GM18858 (cell line): ENCODE measurements at regions not wholly inside any gene's neighbourhood (a gene's known extent, or its start where the extent isn't known, plus 50 kb on each side); places are given as distances from the start of the nearest gene placed in this dataset.

Experiments
- ATAC-seq: cut with Tn5 transposase; IDR thresholded peaks from one replicate; pipeline ENCODE4 v1.9.1; 2021; ENCODE audit not compliant: unreplicated experiment

DNA sequence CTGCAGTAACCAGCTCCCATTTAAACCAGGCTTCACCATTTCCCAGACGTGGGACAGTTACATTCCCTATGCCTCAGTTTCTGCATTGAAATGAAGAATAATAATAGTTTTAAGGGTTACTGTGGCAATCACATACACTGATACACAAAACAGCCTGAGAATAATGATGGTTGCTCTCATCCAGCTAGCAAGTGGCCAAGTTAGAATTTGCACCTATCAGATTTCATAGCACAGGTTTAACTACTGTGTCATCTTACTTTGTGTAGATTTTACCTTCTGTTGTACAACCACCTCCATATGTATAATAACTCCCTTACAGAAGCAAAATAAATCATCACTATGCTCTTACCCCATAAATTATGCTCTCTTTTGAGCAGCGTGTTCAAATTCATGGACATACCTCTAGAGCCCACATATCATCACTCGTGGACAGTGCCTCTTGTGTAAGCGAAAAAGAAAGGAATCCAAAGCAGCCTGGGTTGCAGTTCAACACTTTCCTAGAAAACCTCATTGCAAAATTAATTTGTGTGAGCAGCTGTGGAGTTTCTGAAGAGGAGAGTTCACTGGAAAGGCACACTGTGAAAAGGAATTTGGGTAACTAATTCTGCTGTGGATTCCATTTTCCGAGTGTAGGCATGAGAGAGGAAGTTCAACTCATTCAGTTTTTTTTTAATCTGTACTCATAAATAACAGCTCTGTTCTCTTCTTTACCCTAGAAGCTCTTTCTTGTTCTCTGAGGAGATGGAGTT is 492.5 kb downstream of the ARL4A start:
- ATAC-seq = no peak

DNA sequence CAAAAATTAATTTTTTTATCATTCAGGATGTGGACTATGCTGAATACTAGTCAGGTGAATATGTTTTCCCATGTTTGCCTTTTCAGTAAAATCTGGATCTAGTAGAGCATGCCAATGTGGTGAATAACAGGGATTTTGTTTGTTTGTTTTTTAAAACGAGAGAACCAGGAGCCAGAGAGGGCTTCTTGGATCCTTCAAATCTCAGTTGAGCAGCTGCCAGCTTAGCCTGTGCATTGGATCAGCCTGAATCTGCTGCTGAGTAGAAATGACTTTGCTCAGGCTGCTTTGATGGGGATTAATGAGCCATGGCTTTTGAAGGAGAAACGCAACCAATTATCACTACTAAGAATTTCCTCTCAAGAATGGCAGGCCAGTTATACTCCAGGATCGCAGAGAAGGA is 493.8 kb downstream of the ARL4A start:
- no peak for ATAC-seq

DNA sequence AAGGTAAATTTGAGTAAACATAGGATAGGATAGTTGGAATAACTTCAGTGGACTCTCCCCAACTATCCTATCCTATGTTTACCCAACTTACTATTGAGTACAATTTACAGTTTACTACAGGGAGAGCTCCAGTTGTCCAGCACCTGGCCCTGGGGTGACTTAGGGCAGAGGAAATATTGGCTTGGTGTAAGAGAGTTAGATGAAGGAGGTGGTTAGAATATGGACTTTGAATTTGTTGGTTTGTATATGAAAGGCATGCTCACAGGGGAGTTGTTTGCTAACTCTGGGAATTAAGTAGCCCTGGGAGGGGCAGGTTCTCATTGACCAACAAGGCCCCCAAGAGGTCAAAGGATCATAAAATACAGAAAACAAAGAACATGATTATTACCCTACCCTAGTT is 497.7 kb downstream of the ARL4A start:
- no peak for ATAC-seq

DNA sequence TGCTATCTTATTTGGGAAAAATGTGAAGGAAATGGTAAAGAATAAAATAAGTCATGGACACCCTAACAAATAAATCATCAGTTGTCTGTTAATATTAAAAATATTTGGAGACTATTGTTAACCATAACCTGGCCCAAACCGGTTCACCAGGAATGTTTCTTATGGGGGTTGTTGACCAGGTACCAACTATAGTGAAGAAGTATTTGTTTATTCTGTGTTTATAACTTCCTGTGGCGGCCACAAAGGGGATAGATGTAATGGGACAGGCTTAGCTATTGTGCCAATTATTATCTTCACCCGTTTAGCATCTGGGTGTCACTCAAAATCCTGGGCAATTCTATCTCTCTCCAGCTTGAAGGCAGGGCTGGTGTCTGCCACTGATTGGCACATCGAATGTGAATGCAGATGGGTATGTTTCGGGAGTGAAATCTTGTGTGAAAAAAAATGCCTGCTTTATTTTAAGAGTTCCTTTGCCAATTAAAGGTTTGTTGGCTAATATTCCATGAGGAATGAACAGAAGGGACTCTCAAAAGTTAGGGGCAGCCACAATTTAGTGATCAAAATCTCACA is 500.9 kb downstream of the ARL4A start:
- ATAC-seq = no peak

- ATAC-seq = no peak
Measured at GRCh38 chr7:13188922-13189321, 501.5 kb downstream of the ARL4A start.

DNA sequence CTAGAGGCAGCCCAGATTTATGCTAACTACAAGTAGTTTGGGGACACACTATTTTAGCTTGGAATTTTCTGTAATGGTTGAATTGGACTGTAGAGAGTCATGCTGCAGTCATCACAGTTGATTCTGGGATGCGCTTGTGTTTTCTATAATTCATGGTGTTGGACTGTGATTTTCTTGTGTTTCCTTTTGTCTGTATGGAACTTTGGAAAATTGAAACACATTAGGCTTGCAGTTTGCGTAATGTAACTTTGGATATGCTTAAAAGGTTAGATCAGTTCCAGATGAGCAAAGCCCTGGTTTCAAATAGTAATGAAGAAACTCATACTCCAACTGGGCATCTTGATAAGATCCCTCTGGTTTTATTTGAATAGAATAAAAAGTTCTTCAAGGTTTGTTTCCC is 502.2 kb downstream of the ARL4A start:
- ATAC-seq = no peak

DNA sequence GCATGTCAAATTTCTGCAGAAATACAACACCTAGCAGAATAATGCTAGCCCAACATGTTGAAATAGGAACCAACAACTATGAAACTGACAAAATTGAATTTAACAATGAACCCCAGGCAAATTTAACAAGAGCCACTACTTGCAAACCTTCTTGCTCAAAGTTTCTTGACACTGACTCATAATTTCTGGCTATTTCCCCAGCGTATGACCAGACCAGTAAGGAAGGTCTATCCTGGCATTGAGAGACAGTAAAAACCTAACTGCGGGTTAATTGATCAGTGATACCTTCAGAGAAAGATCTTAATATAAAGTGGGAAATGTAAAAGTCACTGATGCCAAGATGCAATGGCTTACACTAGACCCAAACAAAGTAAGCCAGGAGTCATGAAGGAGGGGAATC is 510.1 kb downstream of the ARL4A start:
- ATAC-seq = no peak

- no peak for ATAC-seq
Measured at GRCh38 chr7:13198036-13198435, 510.6 kb downstream of the ARL4A start.

GRCh38 chr7:13198727-13199126 is 511.3 kb downstream of the ARL4A start:
- ATAC-seq = no peak

- no peak for ATAC-seq
Measured at GRCh38 chr7:13201628-13202027, 514.2 kb downstream of the ARL4A start.

- ATAC-seq = no peak
Measured at GRCh38 chr7:13217768-13218167, 530.3 kb downstream of the ARL4A start.

DNA sequence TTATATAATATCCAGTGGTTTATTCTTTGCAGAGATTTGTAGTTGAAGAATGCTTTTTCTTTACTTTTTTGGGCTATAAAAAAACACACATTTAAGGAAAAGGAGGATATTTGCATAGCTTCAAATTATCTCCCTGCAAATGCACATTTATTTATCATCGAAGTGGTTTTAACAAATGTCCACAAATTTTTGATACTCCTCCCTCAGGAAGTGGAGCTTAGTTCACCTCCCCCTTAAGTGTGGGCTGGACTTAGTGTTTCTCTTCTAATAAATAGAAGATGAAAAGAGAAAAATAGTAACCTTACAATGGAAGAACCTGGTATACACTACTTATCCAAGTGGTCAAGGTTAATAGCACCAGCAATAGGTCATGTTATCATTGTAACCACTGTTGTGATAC is 537.6 kb downstream of the ARL4A start:
- ATAC-seq = no peak

GRCh38 chr7:13226385-13226784 is 539.0 kb downstream of the ARL4A start:
- ATAC-seq = no peak

- no peak for ATAC-seq
Measured at GRCh38 chr7:13231216-13231615, 543.8 kb downstream of the ARL4A start.

DNA sequence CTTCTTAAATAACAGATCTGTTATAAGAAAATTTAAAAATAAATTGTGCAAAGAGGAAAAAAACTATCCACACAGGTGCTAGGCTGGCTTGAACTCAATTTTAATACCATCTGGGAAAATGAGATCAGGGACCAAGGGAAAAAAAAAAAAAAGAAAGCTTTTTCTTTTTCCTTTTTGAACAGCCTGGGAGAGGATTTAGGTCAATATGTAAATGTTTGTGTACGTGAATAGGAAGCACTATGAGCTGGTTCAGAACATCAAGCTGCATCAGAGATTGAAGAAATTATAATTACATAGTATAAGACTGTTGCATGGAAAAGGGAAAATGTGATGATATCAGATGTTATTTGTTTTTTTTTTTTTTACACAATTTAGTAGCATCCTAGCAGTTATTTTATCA is 548.0 kb downstream of the ARL4A start:
- ATAC-seq = no peak

DNA sequence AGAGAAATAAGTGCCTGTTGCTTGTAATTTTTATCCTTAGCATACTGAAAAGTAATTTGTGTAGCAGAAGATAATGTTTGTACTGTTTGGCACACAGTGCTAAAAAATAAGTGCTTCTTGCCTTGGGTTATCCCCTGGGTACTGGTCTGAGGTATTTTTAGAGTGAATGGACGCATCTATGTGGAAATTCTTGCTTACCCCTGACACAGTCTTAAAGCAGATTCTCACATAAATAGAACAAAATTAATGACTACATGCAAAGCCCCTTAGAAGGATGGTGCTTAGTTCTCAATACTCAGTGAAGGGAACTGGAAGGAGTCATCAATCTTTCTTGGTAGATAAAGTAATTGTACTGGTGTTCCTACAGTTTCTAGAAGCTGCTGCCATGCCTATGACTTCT is 548.6 kb downstream of the ARL4A start:
- ATAC-seq = no peak

DNA sequence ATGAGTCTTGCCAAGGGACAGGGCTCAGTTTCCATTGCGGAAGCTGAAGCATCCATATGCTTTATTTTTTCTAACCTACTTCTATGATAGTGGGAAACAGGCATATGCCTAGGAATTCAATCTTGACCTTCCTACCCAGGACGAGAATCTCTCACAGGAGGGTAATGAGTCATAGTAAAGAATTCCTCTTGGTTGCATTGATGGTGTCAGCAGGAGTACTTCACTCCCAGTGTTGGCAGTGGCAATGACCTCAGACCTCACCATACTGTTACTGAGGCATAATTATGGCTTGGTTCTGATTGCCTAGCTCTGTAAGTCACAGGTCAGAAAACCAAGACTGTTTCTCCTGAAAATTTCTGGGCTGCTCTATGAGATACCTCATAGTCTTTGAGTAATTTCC is 552.9 kb downstream of the ARL4A start:
- no peak for ATAC-seq

DNA sequence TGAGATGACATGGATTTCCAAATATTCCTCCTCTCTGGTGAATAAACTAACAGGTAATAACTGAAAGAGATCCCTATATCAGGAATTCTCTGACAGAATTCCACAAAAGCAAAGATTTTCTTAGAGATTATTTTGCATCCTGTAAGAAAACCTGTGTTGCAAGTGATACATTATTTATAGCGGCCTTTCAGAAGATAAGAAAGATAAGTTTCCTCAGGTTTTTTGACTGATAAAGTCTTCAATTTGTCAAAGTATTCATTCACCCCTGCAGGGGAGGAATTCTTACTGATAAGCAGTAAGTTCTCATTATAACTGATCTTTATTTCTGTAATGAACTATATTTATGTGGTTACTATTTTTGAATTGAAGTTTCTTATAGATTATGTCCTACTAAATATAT is 554.0 kb downstream of the ARL4A start:
- ATAC-seq = no peak

GRCh38 chr7:13257661-13258060 is 570.2 kb downstream of the ARL4A start:
- ATAC-seq = no peak

DNA sequence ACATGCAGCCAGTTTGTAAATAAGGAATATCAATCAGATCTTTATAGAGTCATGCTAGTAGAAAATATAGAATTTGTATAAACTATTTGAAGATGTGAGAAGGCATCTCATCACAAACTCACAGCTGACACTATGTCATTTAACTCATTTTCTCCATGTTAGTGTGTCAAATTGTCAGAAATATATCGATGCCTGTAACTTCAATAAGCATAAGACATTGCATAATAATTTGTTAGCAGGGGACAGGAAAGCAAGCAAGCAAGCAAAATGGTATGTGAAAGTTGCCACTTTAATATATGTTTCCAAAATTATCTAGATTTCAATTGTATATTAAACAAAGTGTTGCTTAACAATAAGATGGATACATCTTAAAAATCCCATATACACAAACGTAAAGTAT is 571.0 kb downstream of the ARL4A start:
- ATAC-seq = no peak

DNA sequence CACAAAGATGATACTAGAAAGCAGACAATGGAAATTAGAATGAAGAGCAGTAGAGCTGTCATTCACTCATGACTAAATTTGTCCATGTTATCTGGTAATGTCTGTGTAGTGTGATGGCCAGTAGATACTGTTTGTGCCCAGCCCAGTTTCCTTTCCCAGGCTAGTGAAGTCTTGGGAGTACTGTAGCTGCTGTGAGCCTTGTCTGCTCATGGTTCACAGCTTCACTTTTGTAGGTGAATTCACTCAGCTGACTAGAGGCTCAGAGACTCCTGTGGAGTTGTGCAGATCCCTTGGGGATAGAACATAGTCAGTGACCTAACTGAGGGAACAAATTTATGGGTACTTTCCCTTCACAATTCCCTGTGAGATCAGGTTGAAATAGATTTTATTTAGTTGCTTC is 572.5 kb downstream of the ARL4A start:
- ATAC-seq = no peak

DNA sequence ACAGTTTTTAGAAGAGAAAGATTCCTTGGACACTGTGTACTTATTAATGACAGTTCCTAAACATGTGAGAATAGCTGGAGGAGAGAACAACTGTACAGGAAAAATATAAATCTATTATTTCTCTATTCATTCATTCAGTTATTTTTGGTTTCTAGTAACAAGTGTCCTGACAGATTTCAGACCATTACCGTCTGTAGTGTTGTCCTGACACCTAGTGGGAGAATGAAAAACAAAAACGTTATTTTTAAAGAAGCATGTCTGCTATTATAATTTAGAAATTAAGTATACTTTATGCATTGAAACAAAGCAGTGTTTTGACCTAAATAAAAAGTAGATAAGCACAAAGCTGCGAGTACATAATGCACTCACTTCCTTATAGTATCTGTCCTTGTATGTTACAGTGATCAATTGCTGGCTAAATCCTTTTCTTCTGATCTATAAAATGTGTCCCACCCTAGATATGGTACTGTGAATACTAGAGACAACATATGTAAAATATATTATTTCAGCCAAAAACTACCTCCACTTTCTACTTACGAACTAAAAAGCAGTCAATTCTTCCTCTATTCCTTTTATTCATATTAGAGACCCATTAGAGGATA is 575.6 kb downstream of the ARL4A start:
- peak; percentile 50 for ATAC-seq

DNA sequence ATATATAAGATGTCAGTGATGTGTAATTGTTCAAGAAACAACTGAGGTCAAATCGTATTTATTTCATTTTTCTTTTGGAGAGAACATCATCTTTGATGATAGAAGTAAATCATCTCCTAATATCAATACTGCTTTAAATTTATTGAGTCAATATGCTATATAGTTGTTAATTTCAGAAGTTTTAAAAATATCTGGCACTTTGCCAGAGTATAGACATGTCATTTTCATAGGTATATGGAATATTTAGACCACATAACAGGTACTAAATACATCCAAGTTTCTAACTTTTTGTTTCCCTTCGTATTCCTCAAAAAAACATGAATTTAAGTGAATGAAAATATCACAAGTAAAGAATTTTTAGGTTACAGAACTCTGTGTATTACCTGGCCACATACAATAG is 577.8 kb downstream of the ARL4A start:
- no peak for ATAC-seq
